CD8-positive, alpha-beta memory T cell (primary cell): ENCODE measurements at regions not wholly inside any gene's neighbourhood (a gene's known extent, or its start where the extent isn't known, plus 50 kb on each side); places are given as distances from the start of the nearest gene placed in this dataset.

Source experiments
- CTCF ChIA-PET: fragments of 350-600 bp; sonication (Branson Sonifier 250); formaldehyde crosslinking; loops from one replicate; lab custom pipeline; 2021; ENCODE audit warnings: antibody characterized with exemption; lab: Charles Lee
- POLR2A ChIA-PET: fragments of 350-600 bp; sonication (Branson Sonifier 250); formaldehyde crosslinking; loops from one replicate; lab custom pipeline; 2021; ENCODE audit warnings: antibody characterized with exemption; lab: Charles Lee
- DNase-seq, 5 donors: peaks; one replicate each; pipeline versions ENCODE4 v3.0.0 to v3.0.0-alpha.2; 2020 to 2022; ENCODE audit warnings: mixed read lengths in 1 of 5
- H3K27ac ChIP-seq: one replicate; pipeline ENCODE4 v1.7.0; 2013; ENCODE audit warnings: low read depth, mild to moderate bottlenecking, low read length, moderate library complexity
- H3K27me3 ChIP-seq: 2 replicates; pipeline ENCODE4 v1.7.0; 2013; ENCODE audit warnings: low read length, mild to moderate bottlenecking; ENCODE audit not compliant: insufficient read depth, poor library complexity, severe bottlenecking
- H3K36me3 ChIP-seq: 2 replicates; pipeline ENCODE4 v1.7.0; 2013; ENCODE audit warnings: mild to moderate bottlenecking, low read length, moderate library complexity; ENCODE audit not compliant: insufficient read depth
- H3K4me1 ChIP-seq: 2 replicates; pipeline ENCODE4 v1.7.0; 2013; ENCODE audit warnings: mild to moderate bottlenecking, low read length, moderate library complexity; ENCODE audit not compliant: insufficient read depth
- H3K4me3 ChIP-seq: 2 replicates; pipeline ENCODE4 v1.7.0; 2013; ENCODE audit warnings: mild to moderate bottlenecking, low read length
- H3K9me3 ChIP-seq: 2 replicates; pipeline ENCODE4 v1.7.0; 2013; ENCODE audit warnings: mild to moderate bottlenecking, low read length
- H3K27ac Mint-ChIP-seq, 8 donors: one replicate each; pipeline ENCODE4 v1.8.0; 2020 to 2021; ENCODE audit warnings: mixed read lengths in 8 of 8, mild to moderate bottlenecking in 6 of 8, inconsistent platforms in 3 of 8, moderate library complexity in 3 of 8
- H3K27me3 Mint-ChIP-seq, 2 donors: one replicate each; pipeline ENCODE4 v1.8.0; 2020 to 2021; ENCODE audit warnings: mixed read lengths in 2 of 2, mild to moderate bottlenecking in 1 of 2, moderate library complexity in 1 of 2
- H3K36me3 Mint-ChIP-seq, 3 donors: one replicate each; pipeline ENCODE4 v1.8.0; 2020 to 2021; ENCODE audit warnings: mixed read lengths in 3 of 3, inconsistent platforms in 1 of 3, mild to moderate bottlenecking in 1 of 3
- H3K4me1 Mint-ChIP-seq, 3 donors: one replicate each; pipeline ENCODE4 v1.8.0; 2020 to 2021; ENCODE audit warnings: mixed read lengths in 3 of 3, inconsistent platforms in 1 of 3, mild to moderate bottlenecking in 1 of 3
- H3K4me3 Mint-ChIP-seq, 7 donors: one replicate each; pipeline ENCODE4 v1.8.0; 2020 to 2021; ENCODE audit warnings: mixed read lengths in 7 of 7, mild to moderate bottlenecking in 6 of 7, moderate library complexity in 4 of 7, inconsistent platforms in 2 of 7
- H3K9me3 Mint-ChIP-seq, 5 donors: one replicate each; pipeline ENCODE4 v1.8.0; 2020 to 2022; ENCODE audit warnings: mixed read lengths in 5 of 5, mild to moderate bottlenecking in 3 of 5, moderate library complexity in 2 of 5, inconsistent platforms in 1 of 5

GRCh38 chr21:38963006-38963405 lies 157.3 kb downstream of the ETS2 start:
- Mint-ChIP-seq H3K27ac (no peak overlapping the region), H3K9me3 (peaks cover 0 to 2% (median 0%) of the 10 kb centered on the region in 5 donors), H3K27me3 (peaks cover 0 to 2% of the 10 kb centered on the region in 2 donors), H3K4me1 (no peaks in the 10 kb centered on the region), H3K36me3 (no peaks in the 10 kb centered on the region), H3K4me3 (no peak overlapping the region)
- no peak for DNase-seq
- Histone ChIP-seq H3K9me3 (no peaks in the 10 kb centered on the region), H3K36me3 (no peaks in the 10 kb centered on the region), H3K4me3 (no peak overlapping the region), H3K4me1 (no peaks in the 10 kb centered on the region), H3K27ac (no peak overlapping the region), H3K27me3 (no peaks in the 10 kb centered on the region)
- ChIA-PET CTCF (no interaction called here), POLR2A (no interaction called here)

DNA sequence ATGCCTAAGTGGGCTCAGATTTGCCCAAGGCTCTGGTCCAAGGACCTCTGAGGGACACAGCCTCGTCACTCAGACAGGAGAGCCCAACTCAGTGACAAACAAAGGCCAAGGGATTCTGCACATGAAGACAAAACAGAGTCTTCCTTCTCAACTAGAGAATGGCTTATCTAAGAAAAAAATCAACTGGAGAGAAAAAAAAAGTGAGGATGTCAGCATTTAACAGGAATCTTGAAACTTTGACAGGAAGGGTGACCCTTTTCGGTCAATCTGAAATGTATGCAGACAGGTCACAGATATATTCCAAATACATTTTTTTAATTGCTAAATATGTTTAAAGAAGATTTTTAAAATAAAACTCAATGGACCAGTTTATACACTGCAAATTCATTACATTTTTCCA lies 154.5 kb downstream of the ETS2 start:
- no peak overlapping the region for H3K27ac Mint-ChIP-seq

GRCh38 chr21:38959692-38960061 lies 153.9 kb downstream of the ETS2 start:
- Histone ChIP-seq H3K36me3 (no peaks in the 10 kb centered on the region), H3K9me3 (no peaks in the 10 kb centered on the region), H3K27me3 (no peaks in the 10 kb centered on the region), H3K27ac (no peak overlapping the region), H3K4me3 (no peak overlapping the region), H3K4me1 (no peaks in the 10 kb centered on the region)
- no peaks in the 10 kb centered on the region for H3K4me1 Mint-ChIP-seq
- H3K4me3 Mint-ChIP-seq, result no peak overlapping the region
- ChIA-PET CTCF (no interaction called here), POLR2A (no interaction called here)
- H3K9me3 Mint-ChIP-seq, result peaks cover 0 to 2% (median 0%) of the 10 kb centered on the region in 5 donors
- H3K27me3 Mint-ChIP-seq, result peaks cover 6 to 10% of the 10 kb centered on the region in 2 donors
- no peak for DNase-seq
- no peaks in the 10 kb centered on the region for H3K36me3 Mint-ChIP-seq
- no peak overlapping the region for H3K27ac Mint-ChIP-seq

More for the DNA sequence above, 154.5 kb downstream of the ETS2 start:
- H3K36me3 ChIP-seq, result no peaks in the 10 kb centered on the region
- H3K36me3 Mint-ChIP-seq, result no peaks in the 10 kb centered on the region
- H3K4me1 ChIP-seq, result no peaks in the 10 kb centered on the region
- H3K4me3 Mint-ChIP-seq, result no peak overlapping the region
- DNase-seq, result no peak
- CTCF ChIA-PET, result no interaction called here
- no peaks in the 10 kb centered on the region for H3K27me3 ChIP-seq
- no peak overlapping the region for H3K27ac ChIP-seq
- no peak overlapping the region for H3K4me3 ChIP-seq
- peaks cover 6 to 10% of the 10 kb centered on the region in 2 donors for H3K27me3 Mint-ChIP-seq
- no peaks in the 10 kb centered on the region for H3K4me1 Mint-ChIP-seq
- no peaks in the 10 kb centered on the region for H3K9me3 ChIP-seq
- H3K9me3 Mint-ChIP-seq, result peaks cover 0 to 2% (median 0%) of the 10 kb centered on the region in 5 donors
- POLR2A ChIA-PET, result no interaction called here

DNA sequence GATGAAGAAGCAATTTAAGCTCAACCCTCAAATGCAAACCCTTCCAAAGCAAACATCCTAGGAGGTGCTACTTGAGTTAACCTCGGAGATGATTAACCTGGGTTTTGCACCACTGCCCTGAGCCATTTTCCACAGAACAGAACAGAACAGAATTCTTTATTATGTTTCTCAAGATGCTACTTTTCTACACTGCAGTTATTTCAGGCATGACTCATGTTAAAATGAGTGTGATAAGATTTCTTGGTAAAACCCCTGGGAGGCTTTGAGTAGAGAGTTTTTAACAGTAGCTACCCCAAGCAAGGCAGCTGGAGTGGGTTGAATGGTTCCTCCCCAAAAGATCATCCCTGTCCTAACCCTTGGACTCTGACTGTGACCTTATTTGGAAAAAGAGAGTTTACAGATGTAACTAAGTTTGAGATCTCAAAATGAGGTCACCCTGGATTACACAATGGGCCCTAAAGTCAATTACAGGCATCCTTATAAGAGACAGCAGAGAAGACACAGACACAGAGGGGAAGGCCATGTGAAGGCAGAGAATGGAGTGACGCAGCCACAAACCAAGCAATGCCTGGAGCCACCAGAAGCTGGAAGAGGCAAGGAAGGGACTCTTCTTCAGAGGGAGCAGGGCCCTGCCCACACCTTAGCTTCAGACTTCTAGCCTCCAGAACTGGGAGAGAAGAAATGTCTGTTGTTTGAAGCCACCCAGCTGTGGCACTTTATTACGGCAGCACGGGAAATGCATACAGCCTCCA lies 153.4 kb downstream of the ETS2 start:
- H3K4me3 Mint-ChIP-seq, result no peak overlapping the region
- H3K4me1 Mint-ChIP-seq, result no peaks in the 10 kb centered on the region
- H3K4me1 ChIP-seq, result no peaks in the 10 kb centered on the region
- CTCF ChIA-PET, result no interaction called here
- no peak for DNase-seq
- no peaks in the 10 kb centered on the region for H3K9me3 ChIP-seq
- no peak overlapping the region for H3K27ac Mint-ChIP-seq
- no peak overlapping the region for H3K4me3 ChIP-seq
- no peak overlapping the region for H3K27ac ChIP-seq
- POLR2A ChIA-PET, result no interaction called here
- no peaks in the 10 kb centered on the region for H3K27me3 ChIP-seq
- no peaks in the 10 kb centered on the region for H3K36me3 Mint-ChIP-seq
- H3K36me3 ChIP-seq, result no peaks in the 10 kb centered on the region
- peaks cover 7 to 10% of the 10 kb centered on the region in 2 donors for H3K27me3 Mint-ChIP-seq
- H3K9me3 Mint-ChIP-seq, result peaks cover 0 to 2% (median 0%) of the 10 kb centered on the region in 5 donors

GRCh38 chr21:38958323-38958705 lies 152.6 kb downstream of the ETS2 start:
- Histone ChIP-seq H3K27ac (no peak overlapping the region), H3K36me3 (no peaks in the 10 kb centered on the region), H3K9me3 (no peaks in the 10 kb centered on the region), H3K4me1 (no peaks in the 10 kb centered on the region), H3K4me3 (no peak overlapping the region), H3K27me3 (no peaks in the 10 kb centered on the region)
- H3K27me3 Mint-ChIP-seq, result peaks cover 10% of the 10 kb centered on the region in 2 donors
- no peak for DNase-seq
- peaks cover 0 to 2% (median 0%) of the 10 kb centered on the region in 5 donors for H3K9me3 Mint-ChIP-seq
- CTCF ChIA-PET, result no interaction called here
- POLR2A ChIA-PET, result no interaction called here
- H3K36me3 Mint-ChIP-seq, result no peaks in the 10 kb centered on the region
- no peak overlapping the region for H3K27ac Mint-ChIP-seq
- H3K4me3 Mint-ChIP-seq, result no peak overlapping the region
- no peaks in the 10 kb centered on the region for H3K4me1 Mint-ChIP-seq

GRCh38 chr21:38957575-38958322 lies 152.0 kb downstream of the ETS2 start:
- Histone ChIP-seq H3K27ac (no peak overlapping the region), H3K27me3 (no peaks in the 10 kb centered on the region), H3K4me3 (no peak overlapping the region), H3K36me3 (no peaks in the 10 kb centered on the region), H3K4me1 (no peaks in the 10 kb centered on the region), H3K9me3 (no peaks in the 10 kb centered on the region)
- Mint-ChIP-seq H3K9me3 (peaks cover 0 to 2% (median 0%) of the 10 kb centered on the region in 5 donors), H3K4me1 (no peaks in the 10 kb centered on the region), H3K36me3 (no peaks in the 10 kb centered on the region), H3K4me3 (no peak overlapping the region), H3K27me3 (peaks cover 10 to 11% of the 10 kb centered on the region in 2 donors), H3K27ac (no peak overlapping the region)
- ChIA-PET POLR2A (no interaction called here), CTCF (no interaction called here)
- DNase-seq, result no peak

DNA sequence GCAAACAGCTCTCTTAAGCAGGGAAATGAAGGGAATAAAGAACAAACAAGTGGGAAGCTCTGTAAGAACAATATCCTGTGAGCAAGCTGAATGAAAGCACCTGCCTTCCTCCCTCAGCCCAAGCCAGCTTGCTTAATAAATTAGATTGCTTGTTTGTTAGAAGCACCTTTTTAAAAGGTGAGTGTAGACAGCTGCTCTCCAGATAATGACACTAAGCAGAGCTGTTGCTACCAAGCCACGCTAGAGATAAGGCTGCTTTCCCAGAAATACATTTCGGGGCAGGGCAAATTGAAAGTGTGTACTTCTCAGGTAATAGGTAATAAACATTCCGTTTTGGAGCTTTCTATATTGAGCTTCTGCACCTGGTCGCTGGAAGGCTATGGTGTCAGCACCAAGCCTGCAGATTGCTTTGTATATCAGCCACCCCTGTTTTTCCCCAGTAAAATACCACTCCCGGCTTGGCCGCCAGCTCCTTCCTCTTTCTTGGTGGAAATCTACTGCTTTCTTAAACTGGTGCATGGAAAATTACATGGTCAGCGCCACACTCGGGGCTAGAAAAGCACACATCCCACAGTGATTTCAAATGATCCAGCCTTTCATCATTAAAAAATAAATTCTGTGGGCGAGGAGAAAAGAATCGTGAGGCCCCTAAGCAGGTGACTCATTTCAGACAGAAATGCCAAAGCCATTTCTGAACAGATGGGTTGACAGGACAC lies 151.3 kb downstream of the ETS2 start:
- CTCF ChIA-PET, result no interaction called here
- Histone ChIP-seq H3K4me3 (no peak overlapping the region), H3K27me3 (no peaks in the 10 kb centered on the region), H3K36me3 (no peaks in the 10 kb centered on the region), H3K9me3 (no peaks in the 10 kb centered on the region), H3K27ac (no peak overlapping the region), H3K4me1 (no peaks in the 10 kb centered on the region)
- DNase-seq, result no peak
- Mint-ChIP-seq H3K9me3 (no peaks in the 10 kb centered on the region), H3K27me3 (peaks cover 10 to 12% of the 10 kb centered on the region in 2 donors), H3K27ac (no peak overlapping the region), H3K36me3 (no peaks in the 10 kb centered on the region), H3K4me1 (no peaks in the 10 kb centered on the region), H3K4me3 (no peak overlapping the region)
- POLR2A ChIA-PET, result no interaction called here

DNA sequence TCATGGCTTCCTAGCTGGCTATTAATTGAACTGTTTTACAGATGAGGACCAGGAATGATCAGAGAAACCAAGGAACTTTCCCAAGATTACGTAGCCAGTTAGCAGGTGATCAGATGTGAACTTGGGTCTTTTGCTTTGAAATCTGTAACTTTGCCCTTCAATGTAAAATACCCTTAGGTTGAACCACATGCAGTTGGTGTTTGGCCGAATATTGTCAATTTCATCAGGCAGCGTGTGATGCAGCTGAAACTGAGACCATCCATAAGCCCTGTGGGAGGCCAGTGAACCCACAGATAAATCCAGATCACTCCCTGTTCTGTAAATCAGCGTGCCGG lies 150.8 kb downstream of the ETS2 start:
- H3K27me3 Mint-ChIP-seq, result peaks cover 10 to 12% of the 10 kb centered on the region in 2 donors
- H3K4me1 Mint-ChIP-seq, result no peaks in the 10 kb centered on the region
- Histone ChIP-seq H3K4me3 (no peak overlapping the region), H3K36me3 (no peaks in the 10 kb centered on the region), H3K4me1 (no peaks in the 10 kb centered on the region), H3K27me3 (no peaks in the 10 kb centered on the region), H3K9me3 (no peaks in the 10 kb centered on the region), H3K27ac (no peak overlapping the region)
- H3K27ac Mint-ChIP-seq, result no peak overlapping the region
- ChIA-PET CTCF (no interaction called here), POLR2A (no interaction called here)
- DNase-seq, result no peak
- no peak overlapping the region for H3K4me3 Mint-ChIP-seq
- H3K9me3 Mint-ChIP-seq, result no peaks in the 10 kb centered on the region
- no peaks in the 10 kb centered on the region for H3K36me3 Mint-ChIP-seq
